ENCODE measurements at regions not wholly inside any gene's neighbourhood (a gene's known extent, or its start where the extent isn't known, plus 50 kb on each side); places are given as distances from the start of the nearest gene placed in this dataset.

- H3K4me1 ChIP-seq (ENCODE audit: low read length), result peaks cover 2% of the 10 kb centered on the region; the same call in 1 of the 2 replicates
- H3K9me2 ChIP-seq (replicated peaks; ENCODE audit: insufficient read depth, low read length), result no peaks in the 10 kb centered on the region
- no peaks in the 10 kb centered on the region for H3K9me3 ChIP-seq (replicated peaks; ENCODE audit: insufficient read depth, low read length)
- H3K9ac ChIP-seq (ENCODE audit: low read length), result no peak overlapping the region
- no peak overlapping the region for H3K27ac ChIP-seq (ENCODE audit: low read length)
- H3K4me2 ChIP-seq (ENCODE audit: low read depth, low read length), result no peak overlapping the region
- no peaks in the 10 kb centered on the region for H3K36me3 ChIP-seq (replicated peaks; ENCODE audit: insufficient read depth, low read length)
- H3F3A ChIP-seq (ENCODE audit: insufficient read depth, low read length), result no peaks in the 10 kb centered on the region
- no peaks in the 10 kb centered on the region for H4K20me1 ChIP-seq (ENCODE audit: insufficient read depth, low read length)
- no peak for TF ChIP-seq EZH2 (optimal IDR thresholded peaks at IDR 0.05; ENCODE audit: low read depth, low read length)
- no peak for TF ChIP-seq EZH2phosphoT487 (IDR thresholded peaks at IDR 0.05; ENCODE audit: low read length)
- no peak for TF ChIP-seq CTCF (IDR thresholded peaks at IDR 0.05; ENCODE audit: low read length)
- DNase-seq, result no peak
- peaks cover 29% of the 10 kb centered on the region for H3K27me3 ChIP-seq (replicated peaks; ENCODE audit: insufficient read depth, low read length)
- no peak overlapping the region for H3K4me3 ChIP-seq (ENCODE audit: low read length)
- H3K79me2 ChIP-seq (ENCODE audit: low read length), result no peaks in the 10 kb centered on the region
- H2AFZ ChIP-seq (ENCODE audit: low read length), result no peak overlapping the region
Measured at GRCh38 chr20:50387218-50387995, 122.8 kb upstream of the PTPN1 start.

- Histone ChIP-seq H3K27me3 (replicated peaks; ENCODE audit: insufficient read depth, low read length) (peaks cover 29% of the 10 kb centered on the region), H2AFZ (ENCODE audit: low read length) (no peak overlapping the region), H3K36me3 (replicated peaks; ENCODE audit: insufficient read depth, low read length) (no peaks in the 10 kb centered on the region), H3K79me2 (ENCODE audit: low read length) (no peaks in the 10 kb centered on the region), H3K9ac (ENCODE audit: low read length) (no peak overlapping the region), H3K9me3 (replicated peaks; ENCODE audit: insufficient read depth, low read length) (no peaks in the 10 kb centered on the region), H3K4me2 (ENCODE audit: low read depth, low read length) (no peak overlapping the region), H4K20me1 (ENCODE audit: insufficient read depth, low read length) (no peaks in the 10 kb centered on the region), H3K9me2 (replicated peaks; ENCODE audit: insufficient read depth, low read length) (no peaks in the 10 kb centered on the region), H3F3A (ENCODE audit: insufficient read depth, low read length) (no peaks in the 10 kb centered on the region), H3K4me3 (ENCODE audit: low read length) (no peak overlapping the region), H3K4me1 (ENCODE audit: low read length) (no peaks in the 10 kb centered on the region), H3K27ac (ENCODE audit: low read length) (no peak overlapping the region)
- TF ChIP-seq EZH2 (optimal IDR thresholded peaks at IDR 0.05; ENCODE audit: low read depth, low read length), result no peak
- TF ChIP-seq CTCF (IDR thresholded peaks at IDR 0.05; ENCODE audit: low read length), result no peak
- TF ChIP-seq EZH2phosphoT487 (IDR thresholded peaks at IDR 0.05; ENCODE audit: low read length), result no peak
- DNase-seq, result no peak
Measured at GRCh38 chr20:50387996-50388332, 122.2 kb upstream of the PTPN1 start.

GRCh38 chr20:50388733-50389437 is 121.3 kb upstream of the PTPN1 start:
- no peak for DNase-seq
- Histone ChIP-seq H3K9ac (ENCODE audit: low read length) (no peak overlapping the region), H3K79me2 (ENCODE audit: low read length) (no peaks in the 10 kb centered on the region), H3K4me2 (ENCODE audit: low read depth, low read length) (no peak overlapping the region), H3K27ac (ENCODE audit: low read length) (no peak overlapping the region), H3K4me1 (ENCODE audit: low read length) (no peaks in the 10 kb centered on the region), H4K20me1 (ENCODE audit: insufficient read depth, low read length) (no peaks in the 10 kb centered on the region), H3K4me3 (ENCODE audit: low read length) (no peak overlapping the region), H3F3A (ENCODE audit: insufficient read depth, low read length) (no peaks in the 10 kb centered on the region), H3K36me3 (replicated peaks; ENCODE audit: insufficient read depth, low read length) (no peaks in the 10 kb centered on the region), H2AFZ (ENCODE audit: low read length) (no peak overlapping the region), H3K9me3 (replicated peaks; ENCODE audit: insufficient read depth, low read length) (no peaks in the 10 kb centered on the region), H3K9me2 (replicated peaks; ENCODE audit: insufficient read depth, low read length) (no peaks in the 10 kb centered on the region), H3K27me3 (replicated peaks; ENCODE audit: insufficient read depth, low read length) (peaks cover 26% of the 10 kb centered on the region)
- TF ChIP-seq CTCF (IDR thresholded peaks at IDR 0.05; ENCODE audit: low read length) (no peak), EZH2phosphoT487 (IDR thresholded peaks at IDR 0.05; ENCODE audit: low read length) (no peak), EZH2 (optimal IDR thresholded peaks at IDR 0.05; ENCODE audit: low read depth, low read length) (no peak)
